ENCODE measurements at regions not wholly inside any gene's neighbourhood (a gene's known extent, or its start where the extent isn't known, plus 50 kb on each side); places are given as distances from the start of the nearest gene placed in this dataset.

GRCh38 chr12:60349232-60349978 lies 753.6 kb downstream of the SLC16A7 start:
- Histone ChIP-seq H3K36me3 (ENCODE audit: control insufficient read depth, insufficient read depth, low read length) (no peaks in the 10 kb centered on the region), H3K27me3 (ENCODE audit: control insufficient read depth, insufficient read depth, low read length) (no peaks in the 10 kb centered on the region), H3K4me1 (ENCODE audit: control insufficient read depth, insufficient read depth, low read length) (no peaks in the 10 kb centered on the region), H3K4me3 (ENCODE audit: low read length) (no peak overlapping the region), H3K27ac (ENCODE audit: low read depth, low read length) (no peak overlapping the region), H3K9ac (ENCODE audit: low read length) (no peak overlapping the region)

GRCh38 chr12:60387356-60387755 lies 791.5 kb downstream of the SLC16A7 start:
- no peak overlapping the region for H3K4me3 ChIP-seq (ENCODE audit: low read length)
- no peak overlapping the region for H3K27ac ChIP-seq (ENCODE audit: low read depth, low read length)
- no peaks in the 10 kb centered on the region for H3K36me3 ChIP-seq (ENCODE audit: control insufficient read depth, insufficient read depth, low read length)

GRCh38 chr12:60391051-60391450 lies 795.2 kb downstream of the SLC16A7 start:
- no peaks in the 10 kb centered on the region for H3K27me3 ChIP-seq (ENCODE audit: control insufficient read depth, insufficient read depth, low read length)
- no peaks in the 10 kb centered on the region for H3K36me3 ChIP-seq (ENCODE audit: control insufficient read depth, insufficient read depth, low read length)
- no peak overlapping the region for H3K9ac ChIP-seq (ENCODE audit: low read length)
- no peak overlapping the region for H3K27ac ChIP-seq (ENCODE audit: low read depth, low read length)
- no peaks in the 10 kb centered on the region for H3K4me1 ChIP-seq (ENCODE audit: control insufficient read depth, insufficient read depth, low read length)
- H3K4me3 ChIP-seq (ENCODE audit: low read length), result no peak overlapping the region

More at GRCh38 chr12:60387356-60387755, 791.5 kb downstream of the SLC16A7 start:
- no peaks in the 10 kb centered on the region for H3K27me3 ChIP-seq (ENCODE audit: control insufficient read depth, insufficient read depth, low read length)
- no peaks in the 10 kb centered on the region for H3K4me1 ChIP-seq (ENCODE audit: control insufficient read depth, insufficient read depth, low read length)
- no peak overlapping the region for H3K9ac ChIP-seq (ENCODE audit: low read length)

- H3K4me1 ChIP-seq (ENCODE audit: control insufficient read depth, insufficient read depth, low read length), result no peaks in the 10 kb centered on the region
- H3K4me3 ChIP-seq (ENCODE audit: low read length), result no peak overlapping the region
- no peak overlapping the region for H3K9ac ChIP-seq (ENCODE audit: low read length)
- no peaks in the 10 kb centered on the region for H3K36me3 ChIP-seq (ENCODE audit: control insufficient read depth, insufficient read depth, low read length)
- no peak overlapping the region for H3K27ac ChIP-seq (ENCODE audit: low read depth, low read length)
- H3K27me3 ChIP-seq (ENCODE audit: control insufficient read depth, insufficient read depth, low read length), result no peaks in the 10 kb centered on the region
Measured at GRCh38 chr12:60391791-60392190, 796.0 kb downstream of the SLC16A7 start.

- Histone ChIP-seq H3K27ac (ENCODE audit: low read depth, low read length) (no peak overlapping the region), H3K27me3 (ENCODE audit: control insufficient read depth, insufficient read depth, low read length) (no peaks in the 10 kb centered on the region), H3K4me3 (ENCODE audit: low read length) (no peak overlapping the region), H3K36me3 (ENCODE audit: control insufficient read depth, insufficient read depth, low read length) (no peaks in the 10 kb centered on the region), H3K9ac (ENCODE audit: low read length) (no peak overlapping the region), H3K4me1 (ENCODE audit: control insufficient read depth, insufficient read depth, low read length) (no peaks in the 10 kb centered on the region)
Measured at GRCh38 chr12:60393093-60393492, 797.3 kb downstream of the SLC16A7 start.

GRCh38 chr12:60394665-60395064 lies 798.8 kb downstream of the SLC16A7 start:
- H3K36me3 ChIP-seq (ENCODE audit: control insufficient read depth, insufficient read depth, low read length), result no peaks in the 10 kb centered on the region
- H3K27ac ChIP-seq (ENCODE audit: low read depth, low read length), result no peak overlapping the region

GRCh38 chr12:60398547-60398946 lies 802.7 kb downstream of the SLC16A7 start:
- no peak overlapping the region for H3K27ac ChIP-seq (ENCODE audit: low read depth, low read length)
- no peaks in the 10 kb centered on the region for H3K4me1 ChIP-seq (ENCODE audit: control insufficient read depth, insufficient read depth, low read length)
- no peak overlapping the region for H3K4me3 ChIP-seq (ENCODE audit: low read length)
- no peaks in the 10 kb centered on the region for H3K27me3 ChIP-seq (ENCODE audit: control insufficient read depth, insufficient read depth, low read length)
- H3K36me3 ChIP-seq (ENCODE audit: control insufficient read depth, insufficient read depth, low read length), result no peaks in the 10 kb centered on the region
- no peak overlapping the region for H3K9ac ChIP-seq (ENCODE audit: low read length)

More at GRCh38 chr12:60394665-60395064, 798.8 kb downstream of the SLC16A7 start:
- Histone ChIP-seq H3K27me3 (ENCODE audit: control insufficient read depth, insufficient read depth, low read length) (no peaks in the 10 kb centered on the region), H3K9ac (ENCODE audit: low read length) (no peak overlapping the region), H3K4me3 (ENCODE audit: low read length) (no peak overlapping the region), H3K4me1 (ENCODE audit: control insufficient read depth, insufficient read depth, low read length) (no peaks in the 10 kb centered on the region)

- Histone ChIP-seq H3K27me3 (ENCODE audit: control insufficient read depth, insufficient read depth, low read length) (no peaks in the 10 kb centered on the region), H3K27ac (ENCODE audit: low read depth, low read length) (no peak overlapping the region), H3K4me3 (ENCODE audit: low read length) (no peak overlapping the region), H3K9ac (ENCODE audit: low read length) (no peak overlapping the region), H3K36me3 (ENCODE audit: control insufficient read depth, insufficient read depth, low read length) (no peaks in the 10 kb centered on the region), H3K4me1 (ENCODE audit: control insufficient read depth, insufficient read depth, low read length) (no peaks in the 10 kb centered on the region)
Measured at GRCh38 chr12:60399064-60399463, 803.2 kb downstream of the SLC16A7 start.

- Histone ChIP-seq H3K4me1 (ENCODE audit: control insufficient read depth, insufficient read depth, low read length) (no peaks in the 10 kb centered on the region), H3K4me3 (ENCODE audit: low read length) (no peak overlapping the region), H3K36me3 (ENCODE audit: control insufficient read depth, insufficient read depth, low read length) (no peaks in the 10 kb centered on the region), H3K27ac (ENCODE audit: low read depth, low read length) (no peak overlapping the region), H3K27me3 (ENCODE audit: control insufficient read depth, insufficient read depth, low read length) (no peaks in the 10 kb centered on the region), H3K9ac (ENCODE audit: low read length) (no peak overlapping the region)
Measured at GRCh38 chr12:60402996-60403395, 807.2 kb downstream of the SLC16A7 start.

GRCh38 chr12:60415351-60415750 lies 819.5 kb downstream of the SLC16A7 start:
- Histone ChIP-seq H3K4me3 (ENCODE audit: low read length) (no peak overlapping the region), H3K36me3 (ENCODE audit: control insufficient read depth, insufficient read depth, low read length) (no peaks in the 10 kb centered on the region), H3K4me1 (ENCODE audit: control insufficient read depth, insufficient read depth, low read length) (no peaks in the 10 kb centered on the region), H3K9ac (ENCODE audit: low read length) (no peak overlapping the region), H3K27me3 (ENCODE audit: control insufficient read depth, insufficient read depth, low read length) (no peaks in the 10 kb centered on the region), H3K27ac (ENCODE audit: low read depth, low read length) (no peak overlapping the region)

GRCh38 chr12:60419986-60420385 lies 824.2 kb downstream of the SLC16A7 start:
- Histone ChIP-seq H3K4me1 (ENCODE audit: control insufficient read depth, insufficient read depth, low read length) (no peaks in the 10 kb centered on the region), H3K9ac (ENCODE audit: low read length) (no peak overlapping the region), H3K27me3 (ENCODE audit: control insufficient read depth, insufficient read depth, low read length) (no peaks in the 10 kb centered on the region), H3K27ac (ENCODE audit: low read depth, low read length) (no peak overlapping the region), H3K36me3 (ENCODE audit: control insufficient read depth, insufficient read depth, low read length) (no peaks in the 10 kb centered on the region), H3K4me3 (ENCODE audit: low read length) (no peak overlapping the region)

GRCh38 chr12:60421741-60422140 lies 825.9 kb downstream of the SLC16A7 start:
- no peaks in the 10 kb centered on the region for H3K4me1 ChIP-seq (ENCODE audit: control insufficient read depth, insufficient read depth, low read length)
- H3K27me3 ChIP-seq (ENCODE audit: control insufficient read depth, insufficient read depth, low read length), result no peaks in the 10 kb centered on the region
- H3K36me3 ChIP-seq (ENCODE audit: control insufficient read depth, insufficient read depth, low read length), result no peaks in the 10 kb centered on the region
- H3K9ac ChIP-seq (ENCODE audit: low read length), result no peak overlapping the region
- H3K4me3 ChIP-seq (ENCODE audit: low read length), result no peak overlapping the region
- H3K27ac ChIP-seq (ENCODE audit: low read depth, low read length), result no peak overlapping the region

- H3K36me3 ChIP-seq (ENCODE audit: control insufficient read depth, insufficient read depth, low read length), result no peaks in the 10 kb centered on the region
- no peak overlapping the region for H3K4me3 ChIP-seq (ENCODE audit: low read length)
- no peak overlapping the region for H3K27ac ChIP-seq (ENCODE audit: low read depth, low read length)
- no peaks in the 10 kb centered on the region for H3K27me3 ChIP-seq (ENCODE audit: control insufficient read depth, insufficient read depth, low read length)
- H3K9ac ChIP-seq (ENCODE audit: low read length), result no peak overlapping the region
- no peaks in the 10 kb centered on the region for H3K4me1 ChIP-seq (ENCODE audit: control insufficient read depth, insufficient read depth, low read length)
Measured at GRCh38 chr12:60437297-60437696, 841.5 kb downstream of the SLC16A7 start.
